ENCODE measurements at regions not wholly inside any gene's neighbourhood (a gene's known extent, or its start where the extent isn't known, plus 50 kb on each side); places are given as distances from the start of the nearest gene placed in this dataset.
"Not testable (repeated sequence)": the region's sequence is repeated elsewhere in the genome, so short reads cannot be mapped to it uniquely, and the experiment has no call there.

- TF ChIP-seq EP300 (IDR thresholded peaks at IDR 0.05) (no peak), POLR2A (IDR thresholded peaks at IDR 0.05) (no peak), CTCF (IDR thresholded peaks at IDR 0.05) (no peak)
- Histone ChIP-seq H3K27me3 (no peaks in the 10 kb centered on the region), H3K36me3 (no peaks in the 10 kb centered on the region), H3K4me3 (no peak overlapping the region), H3K27ac (no peak overlapping the region), H3K4me1 (peaks cover 0 to 19% (median 2%) of the 10 kb centered on the region in 4 donors), H3K9me3 (no peaks in the 10 kb centered on the region)
- DNase-seq (ENCODE audit: low spot score in 2 of 2), result no peak
- 79 to 92% methylated on average over 1 of the region's 1 CpG for WGBS, 2 donors
Observed at GRCh38 chr12:80001562-80001961, 66.7 kb upstream of the PPP1R12A start.

- no peaks in the 10 kb centered on the region for H3K27me3 ChIP-seq
- DNase-seq (ENCODE audit: low spot score in 2 of 2), result no peak
- H3K4me3 ChIP-seq, result no peak overlapping the region
- H3K36me3 ChIP-seq, result no peaks in the 10 kb centered on the region
- 0 to 94% methylated on average over 1 of the region's 1 CpG for WGBS, 2 donors
- H3K27ac ChIP-seq, result no peak overlapping the region
- H3K9me3 ChIP-seq, result no peaks in the 10 kb centered on the region
- TF ChIP-seq CTCF (IDR thresholded peaks at IDR 0.05) (no peak), POLR2A (IDR thresholded peaks at IDR 0.05) (no peak), EP300 (IDR thresholded peaks at IDR 0.05) (no peak)
- H3K4me1 ChIP-seq, result peaks cover 0 to 20% (median 4%) of the 10 kb centered on the region in 4 donors
Observed at GRCh38 chr12:80000831-80001230, 65.9 kb upstream of the PPP1R12A start.

GRCh38 chr12:79998554-79998953 is 63.7 kb upstream of the PPP1R12A start:
- no peak for TF ChIP-seq POLR2A (IDR thresholded peaks at IDR 0.05)
- TF ChIP-seq EP300 (IDR thresholded peaks at IDR 0.05), result no peak
- TF ChIP-seq CTCF (IDR thresholded peaks at IDR 0.05), result no peak
- Histone ChIP-seq H3K36me3 (no peaks in the 10 kb centered on the region), H3K9me3 (no peaks in the 10 kb centered on the region), H3K4me1 (peaks cover 0 to 20% (median 4%) of the 10 kb centered on the region in 4 donors), H3K4me3 (no peak overlapping the region), H3K27me3 (no peaks in the 10 kb centered on the region), H3K27ac (no peak overlapping the region)
- DNase-seq (ENCODE audit: low spot score in 2 of 2), result no peak
- WGBS, 2 donors, result 71 to 83% methylated on average over 1 of the region's 1 CpG

GRCh38 chr12:79997096-79997791 is 62.3 kb upstream of the PPP1R12A start:
- Histone ChIP-seq H3K27ac (no peak overlapping the region), H3K9me3 (no peaks in the 10 kb centered on the region), H3K4me1 (peaks cover 0 to 20% (median 4%) of the 10 kb centered on the region in 4 donors), H3K27me3 (no peaks in the 10 kb centered on the region), H3K36me3 (no peaks in the 10 kb centered on the region), H3K4me3 (no peak overlapping the region)
- DNase-seq (ENCODE audit: low spot score in 2 of 2), result no peak
- WGBS, 2 donors, result 60 to 68% methylated on average over 2 of the region's 2 CpGs
- TF ChIP-seq CTCF (IDR thresholded peaks at IDR 0.05) (no peak), POLR2A (IDR thresholded peaks at IDR 0.05) (no peak), EP300 (IDR thresholded peaks at IDR 0.05) (no peak)

GRCh38 chr12:79995385-79996084 is 60.6 kb upstream of the PPP1R12A start:
- DNase-seq (ENCODE audit: low spot score in 2 of 2); H3K27me3 ChIP-seq; H3K9me3 ChIP-seq; H3K36me3 ChIP-seq; H3K27ac ChIP-seq; H3K4me3 ChIP-seq: not testable (repeated sequence)
- WGBS, 2 donors, result 91 to 94% methylated on average over 7 of the region's 7 CpGs
- peaks cover 0 to 20% (median 4%) of the 10 kb centered on the region in 4 donors for H3K4me1 ChIP-seq

Measured in tibial nerve (tissue), 4 donors.